Neural crest cell (in vitro differentiated cells): ENCODE measurements at regions not wholly inside any gene's neighbourhood (a gene's known extent, or its start where the extent isn't known, plus 50 kb on each side); places are given as distances from the start of the nearest gene placed in this dataset.

Source experiments
- DNase-seq: peaks from one replicate; pipeline ENCODE4 v3.0.0; 2021; ENCODE audit warnings: low read depth, mixed read lengths, low spot score
- H3K27ac Mint-ChIP-seq: one replicate; pipeline ENCODE4 v1.8.0; 2021; ENCODE audit warnings: mild to moderate bottlenecking, mixed read lengths; ENCODE audit not compliant: unreplicated experiment
- H3K27me3 Mint-ChIP-seq: 2 replicates; pipeline ENCODE4 v1.8.0; 2021; ENCODE audit warnings: low read depth, mild to moderate bottlenecking, mixed read lengths
- H3K36me3 Mint-ChIP-seq: 2 replicates; pipeline ENCODE4 v1.8.0; 2021; ENCODE audit warnings: low read depth, mild to moderate bottlenecking, mixed read lengths
- H3K4me1 Mint-ChIP-seq: 2 replicates; pipeline ENCODE4 v1.8.0; 2021; ENCODE audit warnings: mixed read lengths
- H3K4me3 Mint-ChIP-seq: one replicate; pipeline ENCODE4 v1.8.0; 2021; ENCODE audit warnings: mild to moderate bottlenecking, mixed read lengths
- H3K9me3 Mint-ChIP-seq: 2 replicates; pipeline ENCODE4 v1.8.0; 2021; ENCODE audit warnings: mixed read lengths
- TF ChIP-seq, protein P1 (sequence below): fragments of 200-600 bp; sonication (generic); conservative IDR thresholded peaks from 2 replicates; pipeline ENCODE4 v1.5.0; 2021; ENCODE audit warnings: antibody characterized with exemption, mild to moderate bottlenecking

GRCh38 chr17:70642059-70642458, 472.7 kb downstream of the KCNJ2 start:
- Mint-ChIP-seq H3K36me3 (peaks cover 8% of the 10 kb centered on the region), H3K27me3 (no peaks in the 10 kb centered on the region), H3K4me1 (peaks cover 79% of the 10 kb centered on the region), H3K27ac (no peak overlapping the region), H3K4me3 (no peak overlapping the region), H3K9me3 (peaks cover 11% of the 10 kb centered on the region)
- no peak for DNase-seq
- TF ChIP-seq, protein P1, sequence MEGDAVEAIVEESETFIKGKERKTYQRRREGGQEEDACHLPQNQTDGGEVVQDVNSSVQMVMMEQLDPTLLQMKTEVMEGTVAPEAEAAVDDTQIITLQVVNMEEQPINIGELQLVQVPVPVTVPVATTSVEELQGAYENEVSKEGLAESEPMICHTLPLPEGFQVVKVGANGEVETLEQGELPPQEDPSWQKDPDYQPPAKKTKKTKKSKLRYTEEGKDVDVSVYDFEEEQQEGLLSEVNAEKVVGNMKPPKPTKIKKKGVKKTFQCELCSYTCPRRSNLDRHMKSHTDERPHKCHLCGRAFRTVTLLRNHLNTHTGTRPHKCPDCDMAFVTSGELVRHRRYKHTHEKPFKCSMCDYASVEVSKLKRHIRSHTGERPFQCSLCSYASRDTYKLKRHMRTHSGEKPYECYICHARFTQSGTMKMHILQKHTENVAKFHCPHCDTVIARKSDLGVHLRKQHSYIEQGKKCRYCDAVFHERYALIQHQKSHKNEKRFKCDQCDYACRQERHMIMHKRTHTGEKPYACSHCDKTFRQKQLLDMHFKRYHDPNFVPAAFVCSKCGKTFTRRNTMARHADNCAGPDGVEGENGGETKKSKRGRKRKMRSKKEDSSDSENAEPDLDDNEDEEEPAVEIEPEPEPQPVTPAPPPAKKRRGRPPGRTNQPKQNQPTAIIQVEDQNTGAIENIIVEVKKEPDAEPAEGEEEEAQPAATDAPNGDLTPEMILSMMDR = no peak

GRCh38 chr17:70644096-70644495, 474.8 kb downstream of the KCNJ2 start:
- Mint-ChIP-seq H3K27me3 (no peaks in the 10 kb centered on the region), H3K9me3 (peaks cover 15% of the 10 kb centered on the region), H3K4me1 (peaks cover 73% of the 10 kb centered on the region), H3K4me3 (peak overlapping the region; percentile 9), H3K27ac (peak overlapping the region; percentile 1), H3K36me3 (peaks cover 19% of the 10 kb centered on the region)
- TF ChIP-seq, protein P1 = no peak
- DNase-seq = no peak

GRCh38 chr17:70646673-70647072, 477.3 kb downstream of the KCNJ2 start:
- Mint-ChIP-seq H3K9me3 (peaks cover 19% of the 10 kb centered on the region), H3K36me3 (peaks cover 21% of the 10 kb centered on the region), H3K27me3 (no peaks in the 10 kb centered on the region), H3K4me1 (peaks cover 55% of the 10 kb centered on the region), H3K27ac (no peak overlapping the region), H3K4me3 (no peak overlapping the region)
- no peak for DNase-seq
- TF ChIP-seq, protein P1 = no peak

DNA sequence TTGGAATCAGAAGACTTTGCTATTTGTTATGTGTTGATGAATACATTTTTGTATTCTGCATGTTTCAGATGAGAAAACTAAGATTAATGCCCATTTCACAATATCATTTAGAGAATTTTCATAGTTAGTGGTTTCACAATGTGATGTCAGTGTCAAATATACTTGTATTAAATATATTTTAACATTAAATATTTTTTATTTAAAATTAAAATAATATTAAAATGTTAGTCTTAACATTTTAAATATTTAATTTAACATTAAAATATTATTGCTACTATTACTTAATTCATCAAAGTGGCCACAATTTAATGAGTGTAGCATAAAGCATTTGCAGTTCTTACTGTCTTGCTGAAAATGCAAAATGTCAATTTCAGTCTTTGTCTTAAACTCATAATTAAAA, 478.8 kb downstream of the KCNJ2 start:
- no peaks in the 10 kb centered on the region for H3K27me3 Mint-ChIP-seq
- no peak overlapping the region for H3K4me3 Mint-ChIP-seq
- no peak overlapping the region for H3K27ac Mint-ChIP-seq
- no peak for DNase-seq
- H3K4me1 Mint-ChIP-seq = peaks cover 49% of the 10 kb centered on the region
- TF ChIP-seq, protein P1 = no peak
- H3K9me3 Mint-ChIP-seq = peaks cover 19% of the 10 kb centered on the region
- peaks cover 21% of the 10 kb centered on the region for H3K36me3 Mint-ChIP-seq

DNA sequence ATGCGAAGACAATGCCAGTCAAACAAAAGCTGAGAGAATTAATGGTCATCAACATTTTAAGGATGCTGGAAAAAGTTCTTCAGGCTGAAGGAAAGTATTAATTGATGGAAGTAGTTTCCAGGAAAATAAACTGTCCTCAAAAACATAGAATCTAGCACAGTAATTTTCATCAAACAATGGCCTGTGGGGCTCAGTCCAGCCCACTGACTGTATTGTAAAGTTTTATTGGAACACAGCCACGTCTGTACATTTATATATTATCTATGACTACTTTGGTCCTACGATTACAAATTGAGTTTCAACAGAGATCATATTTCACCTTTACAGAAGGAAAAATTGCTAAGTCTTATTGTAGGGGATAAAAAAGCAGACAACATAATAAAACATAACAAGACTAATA, 484.5 kb downstream of the KCNJ2 start:
- H3K4me3 Mint-ChIP-seq = no peak overlapping the region
- H3K4me1 Mint-ChIP-seq = peaks cover 63% of the 10 kb centered on the region
- H3K36me3 Mint-ChIP-seq = peaks cover 5% of the 10 kb centered on the region
- no peaks in the 10 kb centered on the region for H3K27me3 Mint-ChIP-seq
- peaks cover 5% of the 10 kb centered on the region for H3K9me3 Mint-ChIP-seq
- TF ChIP-seq, protein P1 = no peak
- H3K27ac Mint-ChIP-seq = peak overlapping the region; percentile 66
- no peak for DNase-seq

GRCh38 chr17:70654706-70655105, 485.4 kb downstream of the KCNJ2 start:
- TF ChIP-seq, protein P1 = no peak
- Mint-ChIP-seq H3K36me3 (peaks cover 2% of the 10 kb centered on the region), H3K27me3 (no peaks in the 10 kb centered on the region), H3K4me1 (peaks cover 61% of the 10 kb centered on the region), H3K27ac (no peak overlapping the region), H3K9me3 (peaks cover 2% of the 10 kb centered on the region), H3K4me3 (peak overlapping the region; percentile 52)
- DNase-seq = no peak
